ENCODE measurements at regions not wholly inside any gene's neighbourhood (a gene's known extent, or its start where the extent isn't known, plus 50 kb on each side); places are given as distances from the start of the nearest gene placed in this dataset.

DNA sequence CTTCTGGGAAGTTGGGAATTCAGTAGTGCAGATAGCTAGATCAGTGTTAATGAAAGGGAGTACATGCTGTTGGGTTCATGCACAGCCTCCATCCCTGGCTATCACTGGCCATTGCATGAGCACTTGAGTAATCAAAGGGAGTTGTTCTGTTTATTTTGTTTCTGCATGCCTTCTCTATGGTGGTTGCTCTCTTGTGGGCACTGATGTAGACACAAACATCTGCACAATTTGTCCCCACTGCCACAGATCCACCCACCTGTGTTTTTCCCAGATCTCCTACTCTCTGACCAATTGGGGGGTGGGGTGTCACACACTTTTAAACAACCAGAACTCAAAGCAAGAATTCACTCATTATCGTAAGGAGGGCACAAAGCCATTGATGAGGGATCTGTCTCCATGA, 89.7 kb upstream of the DHRS4 start:
- H3K9me3 ChIP-seq (replicated peaks; ENCODE audit: low read length) = no peaks in the 10 kb centered on the region
- peaks cover 12% of the 10 kb centered on the region for H3K27me3 ChIP-seq (ENCODE audit: control insufficient read depth, insufficient read depth, low read length)
- no peak overlapping the region for H3K4me2 ChIP-seq (ENCODE audit: low read length)
- H3K4me3 ChIP-seq (ENCODE audit: low read length) = no peak overlapping the region
- H3K4me1 ChIP-seq (ENCODE audit: control insufficient read depth, insufficient read depth, low read length) = no peaks in the 10 kb centered on the region
- H3K36me3 ChIP-seq (ENCODE audit: insufficient read depth, low read length) = no peaks in the 10 kb centered on the region
- no peak overlapping the region for H3K9ac ChIP-seq (ENCODE audit: low read depth, low read length)

DNA sequence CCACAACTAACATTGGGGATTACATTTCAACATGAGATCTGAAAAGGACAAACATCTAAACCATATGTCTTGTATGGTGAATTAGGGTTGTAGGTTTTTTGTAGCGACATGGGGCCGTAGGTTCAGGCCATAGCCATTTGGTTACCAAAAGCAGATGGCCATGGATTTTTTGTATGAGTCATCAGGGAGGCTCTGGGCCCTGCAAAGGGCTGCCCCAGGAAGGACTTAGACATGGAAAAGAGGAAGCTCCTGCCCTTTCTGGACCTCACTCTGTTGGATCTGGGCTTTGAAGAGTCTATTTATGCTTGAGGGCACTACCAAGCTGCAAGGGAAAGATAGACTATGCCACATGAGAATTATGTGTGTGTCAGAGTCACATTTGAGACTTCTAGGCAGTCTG, 89.3 kb upstream of the DHRS4 start:
- H3K4me3 ChIP-seq (ENCODE audit: low read length) = no peak overlapping the region
- H3K9ac ChIP-seq (ENCODE audit: low read depth, low read length) = no peak overlapping the region
- H3K4me2 ChIP-seq (ENCODE audit: low read length) = no peak overlapping the region
- no peaks in the 10 kb centered on the region for H3K4me1 ChIP-seq (ENCODE audit: control insufficient read depth, insufficient read depth, low read length)
- H3K9me3 ChIP-seq (replicated peaks; ENCODE audit: low read length) = no peaks in the 10 kb centered on the region
- no peaks in the 10 kb centered on the region for H3K36me3 ChIP-seq (ENCODE audit: insufficient read depth, low read length)
- peaks cover 12% of the 10 kb centered on the region for H3K27me3 ChIP-seq (ENCODE audit: control insufficient read depth, insufficient read depth, low read length)

DNA sequence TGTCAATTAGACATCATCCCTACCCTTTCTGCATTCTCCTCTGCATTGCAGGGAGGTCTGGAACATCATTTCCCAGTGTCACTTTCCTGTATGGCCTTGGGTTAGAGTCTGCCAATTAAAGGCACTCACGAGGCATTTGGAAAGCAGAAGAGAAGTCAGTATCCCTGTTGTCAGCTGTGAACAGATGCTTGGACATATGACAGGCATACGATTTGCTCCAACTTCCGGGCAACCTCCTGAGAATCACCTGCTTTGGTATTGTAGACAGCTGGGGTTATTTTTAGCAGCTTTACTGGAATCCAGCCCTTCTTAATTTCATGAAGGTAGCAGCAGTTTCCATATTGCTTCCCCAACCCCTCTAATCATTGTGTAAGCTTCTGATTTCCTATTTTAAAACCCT, 88.7 kb upstream of the DHRS4 start:
- no peak overlapping the region for H3K9ac ChIP-seq (ENCODE audit: low read depth, low read length)
- no peak overlapping the region for H3K4me2 ChIP-seq (ENCODE audit: low read length)
- peaks cover 12% of the 10 kb centered on the region for H3K27me3 ChIP-seq (ENCODE audit: control insufficient read depth, insufficient read depth, low read length)
- no peaks in the 10 kb centered on the region for H3K9me3 ChIP-seq (replicated peaks; ENCODE audit: low read length)
- no peak overlapping the region for H3K4me3 ChIP-seq (ENCODE audit: low read length)
- H3K4me1 ChIP-seq (ENCODE audit: control insufficient read depth, insufficient read depth, low read length) = no peaks in the 10 kb centered on the region
- H3K36me3 ChIP-seq (ENCODE audit: insufficient read depth, low read length) = no peaks in the 10 kb centered on the region

DNA sequence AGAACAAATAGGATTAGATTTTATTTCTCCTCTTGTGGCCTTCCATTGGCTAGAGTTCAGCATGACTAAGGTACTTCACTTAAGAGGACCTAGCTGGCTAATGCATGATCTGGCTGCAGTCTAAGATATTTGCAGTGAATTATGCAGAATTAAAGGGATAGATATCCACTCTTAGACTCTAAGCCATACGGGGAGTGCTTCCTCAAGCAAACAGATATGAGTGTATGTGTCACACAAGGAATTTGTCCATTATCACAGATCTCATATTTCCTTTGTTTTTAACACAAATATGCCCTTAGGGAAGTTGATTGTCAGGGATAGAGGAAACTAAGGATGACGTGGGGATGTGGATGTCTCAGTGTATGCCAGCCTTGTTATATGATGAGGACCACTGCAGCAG, 88.1 kb upstream of the DHRS4 start:
- Histone ChIP-seq H3K36me3 (ENCODE audit: insufficient read depth, low read length) (no peaks in the 10 kb centered on the region), H3K27me3 (ENCODE audit: control insufficient read depth, insufficient read depth, low read length) (peaks cover 8% of the 10 kb centered on the region), H3K4me2 (ENCODE audit: low read length) (no peak overlapping the region), H3K9me3 (replicated peaks; ENCODE audit: low read length) (no peaks in the 10 kb centered on the region), H3K9ac (ENCODE audit: low read depth, low read length) (no peak overlapping the region), H3K4me1 (ENCODE audit: control insufficient read depth, insufficient read depth, low read length) (no peaks in the 10 kb centered on the region), H3K4me3 (ENCODE audit: low read length) (no peak overlapping the region)

DNA sequence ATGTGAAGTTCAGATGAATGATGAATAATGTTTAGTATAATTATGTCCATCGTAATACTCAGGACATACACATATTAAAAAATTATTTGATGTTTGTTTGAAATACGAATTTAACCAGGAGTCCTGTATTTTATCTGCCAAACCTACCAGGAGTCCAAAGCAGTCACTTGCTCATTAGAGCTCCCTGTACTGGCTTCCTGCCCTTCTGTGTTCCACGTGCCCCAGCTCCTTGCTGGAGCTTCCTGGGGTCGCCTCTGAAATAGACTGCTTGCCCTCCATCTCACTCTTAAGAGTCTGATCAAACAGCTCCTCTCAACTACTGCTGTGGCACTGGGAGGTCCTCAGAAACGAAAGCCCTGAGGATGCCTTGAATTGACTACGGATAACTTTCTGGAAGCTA, 87.3 kb upstream of the DHRS4 start:
- no peaks in the 10 kb centered on the region for H3K36me3 ChIP-seq (ENCODE audit: insufficient read depth, low read length)
- no peaks in the 10 kb centered on the region for H3K4me1 ChIP-seq (ENCODE audit: control insufficient read depth, insufficient read depth, low read length)
- no peak overlapping the region for H3K4me2 ChIP-seq (ENCODE audit: low read length)
- H3K4me3 ChIP-seq (ENCODE audit: low read length) = no peak overlapping the region
- H3K9me3 ChIP-seq (replicated peaks; ENCODE audit: low read length) = no peaks in the 10 kb centered on the region
- H3K9ac ChIP-seq (ENCODE audit: low read depth, low read length) = no peak overlapping the region
- peaks cover 7% of the 10 kb centered on the region for H3K27me3 ChIP-seq (ENCODE audit: control insufficient read depth, insufficient read depth, low read length)

DNA sequence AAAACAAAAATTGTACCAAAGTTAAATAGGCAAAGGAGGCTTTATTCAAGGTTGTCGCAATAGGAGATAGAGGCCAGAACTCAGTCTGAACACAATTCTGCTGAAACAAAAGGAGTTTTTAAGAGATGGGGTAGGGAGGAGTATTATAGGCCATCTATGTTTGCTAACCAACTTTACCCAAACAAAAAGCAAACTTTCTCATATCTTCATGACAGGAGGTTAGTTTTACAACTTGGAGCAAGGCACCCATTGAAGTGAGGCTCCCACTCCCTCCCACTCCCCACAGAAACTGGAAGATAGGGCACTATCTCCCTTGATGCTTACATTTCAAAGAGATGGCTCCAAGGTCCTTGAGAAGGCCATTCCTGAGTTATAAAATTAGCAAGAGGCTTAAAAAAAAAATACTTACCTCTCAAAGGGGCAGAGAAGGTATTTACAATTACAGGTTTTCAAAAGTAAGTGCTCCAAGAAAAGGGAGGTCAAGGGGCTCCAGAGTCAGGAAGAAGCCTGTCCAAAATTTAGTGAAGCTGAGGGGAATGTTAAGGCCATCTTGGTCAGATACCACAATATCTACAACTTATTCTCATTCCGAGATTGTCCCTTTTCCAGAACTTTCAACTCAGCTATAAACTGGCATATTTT, 84.4 kb upstream of the DHRS4 start:
- Histone ChIP-seq H3K4me3 (ENCODE audit: low read length) (no peak overlapping the region), H3K9ac (ENCODE audit: low read depth, low read length) (no peak overlapping the region), H3K27me3 (ENCODE audit: control insufficient read depth, insufficient read depth, low read length) (peaks cover 2% of the 10 kb centered on the region), H3K4me1 (ENCODE audit: control insufficient read depth, insufficient read depth, low read length) (no peaks in the 10 kb centered on the region), H3K36me3 (ENCODE audit: insufficient read depth, low read length) (no peaks in the 10 kb centered on the region), H3K9me3 (replicated peaks; ENCODE audit: low read length) (no peaks in the 10 kb centered on the region), H3K4me2 (ENCODE audit: low read length) (no peak overlapping the region)

DNA sequence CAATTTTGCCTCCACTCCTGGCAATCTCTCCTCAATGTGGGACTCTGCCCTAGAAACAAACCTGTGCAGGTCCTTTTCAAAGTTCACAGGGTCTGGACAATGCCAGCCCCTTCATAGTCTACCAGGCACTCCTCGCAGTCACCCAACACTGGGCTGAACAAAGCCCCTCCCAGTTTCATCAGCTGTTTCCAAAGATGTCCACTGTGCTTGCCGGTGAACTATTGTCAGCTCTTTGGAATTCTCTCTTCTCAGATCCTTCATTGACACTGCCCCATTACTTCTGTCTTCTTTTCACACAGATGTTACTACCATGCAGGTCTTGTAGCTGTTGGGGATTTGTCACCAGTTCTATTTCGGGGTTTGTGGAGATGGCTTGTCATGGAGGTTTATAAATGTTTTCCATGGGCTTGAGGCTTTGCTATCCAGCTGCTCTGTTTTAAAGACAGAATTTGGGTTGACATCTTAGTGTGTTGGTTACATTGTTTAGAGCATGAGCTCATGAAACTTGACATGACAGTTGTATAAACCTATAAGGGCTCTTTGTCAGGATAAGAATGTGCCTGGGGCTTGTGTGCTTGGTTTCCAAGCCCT, 77.3 kb upstream of the DHRS4 start:
- H3K4me2 ChIP-seq (ENCODE audit: low read length) = no peak overlapping the region
- H3K9me3 ChIP-seq (replicated peaks; ENCODE audit: low read length) = no peaks in the 10 kb centered on the region
- no peak overlapping the region for H3K4me3 ChIP-seq (ENCODE audit: low read length)
- no peak overlapping the region for H3K9ac ChIP-seq (ENCODE audit: low read depth, low read length)
- peaks cover 6% of the 10 kb centered on the region for H3K27me3 ChIP-seq (ENCODE audit: control insufficient read depth, insufficient read depth, low read length)
- no peaks in the 10 kb centered on the region for H3K36me3 ChIP-seq (ENCODE audit: insufficient read depth, low read length)
- no peaks in the 10 kb centered on the region for H3K4me1 ChIP-seq (ENCODE audit: control insufficient read depth, insufficient read depth, low read length)

DNA sequence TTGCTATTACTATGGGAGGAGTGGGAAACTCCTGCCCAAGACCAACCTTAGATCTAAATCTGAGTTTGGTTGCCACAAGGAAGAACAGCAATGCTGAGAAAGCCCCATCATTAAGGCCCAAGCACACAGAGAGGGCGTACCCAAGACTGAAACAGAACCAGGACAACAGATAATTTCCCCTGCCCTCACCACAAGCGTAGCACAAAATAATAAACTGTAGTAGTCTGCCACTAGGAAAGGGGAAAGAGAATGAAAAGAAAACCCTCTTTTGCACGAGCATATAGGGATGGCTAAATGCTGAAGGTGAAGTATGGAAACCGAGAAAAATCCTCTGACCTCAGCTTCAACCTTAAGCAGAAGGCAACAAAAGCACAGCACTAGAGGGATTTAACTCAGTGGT, 76.5 kb upstream of the DHRS4 start:
- Histone ChIP-seq H3K27me3 (ENCODE audit: control insufficient read depth, insufficient read depth, low read length) (peaks cover 3% of the 10 kb centered on the region), H3K36me3 (ENCODE audit: insufficient read depth, low read length) (no peaks in the 10 kb centered on the region), H3K4me3 (ENCODE audit: low read length) (no peak overlapping the region), H3K4me1 (ENCODE audit: control insufficient read depth, insufficient read depth, low read length) (no peaks in the 10 kb centered on the region), H3K9ac (ENCODE audit: low read depth, low read length) (no peak overlapping the region), H3K4me2 (ENCODE audit: low read length) (no peak overlapping the region), H3K9me3 (replicated peaks; ENCODE audit: low read length) (no peaks in the 10 kb centered on the region)

DNA sequence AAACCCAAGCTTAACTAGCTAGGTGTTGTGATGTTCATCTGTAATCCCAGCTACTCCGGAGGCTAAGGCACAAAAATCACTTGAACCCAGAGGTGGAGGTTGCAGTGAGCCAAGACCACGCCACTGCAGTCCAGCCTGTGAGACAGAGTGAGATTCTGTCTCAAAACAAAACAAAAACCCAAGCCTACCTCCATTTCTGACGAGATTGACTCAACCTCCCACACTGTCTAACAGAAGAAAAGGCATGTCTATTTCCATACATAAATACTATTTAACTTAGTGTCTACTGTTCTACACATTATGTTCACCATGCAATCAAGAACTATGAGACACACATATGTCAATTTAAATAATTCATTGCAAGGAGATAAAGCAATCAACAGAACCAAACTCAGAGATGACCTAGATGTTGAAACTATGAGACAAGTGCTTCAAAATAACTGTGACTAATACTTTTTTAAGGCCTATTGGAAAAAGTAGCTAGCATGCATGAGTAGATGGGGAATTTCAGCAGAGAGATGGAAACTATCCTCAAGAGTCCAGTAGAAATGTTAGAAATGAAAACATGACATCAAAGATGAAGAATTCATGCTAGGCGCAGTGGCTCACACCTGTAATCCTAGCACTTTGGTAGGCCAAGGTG, 75.9 kb upstream of the DHRS4 start:
- H3K9ac ChIP-seq (ENCODE audit: low read depth, low read length) = no peak overlapping the region
- H3K36me3 ChIP-seq (ENCODE audit: insufficient read depth, low read length) = no peaks in the 10 kb centered on the region
- no peaks in the 10 kb centered on the region for H3K4me1 ChIP-seq (ENCODE audit: control insufficient read depth, insufficient read depth, low read length)
- no peak overlapping the region for H3K4me3 ChIP-seq (ENCODE audit: low read length)
- H3K9me3 ChIP-seq (replicated peaks; ENCODE audit: low read length) = no peaks in the 10 kb centered on the region
- peaks cover 3% of the 10 kb centered on the region for H3K27me3 ChIP-seq (ENCODE audit: control insufficient read depth, insufficient read depth, low read length)
- H3K4me2 ChIP-seq (ENCODE audit: low read length) = no peak overlapping the region

DNA sequence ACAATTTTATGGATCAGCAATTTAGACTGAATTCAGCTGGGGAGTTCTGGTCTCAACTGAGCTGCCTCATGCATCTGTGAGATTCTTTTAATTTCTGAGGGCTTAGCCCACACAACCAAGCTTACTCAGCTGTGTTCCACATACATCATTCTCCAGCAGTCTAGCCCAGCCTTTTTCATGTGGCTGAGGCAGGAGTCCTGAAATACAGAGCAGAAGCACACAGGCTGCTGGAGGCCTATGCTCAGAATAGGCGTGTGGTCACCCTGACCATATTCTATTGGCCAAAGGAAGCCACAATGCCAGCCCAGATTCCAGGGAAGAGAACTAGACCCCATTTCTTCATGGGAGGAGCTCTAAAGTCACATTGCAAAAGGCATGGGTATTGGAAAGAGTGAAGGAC, 72.3 kb upstream of the DHRS4 start:
- Histone ChIP-seq H3K4me2 (ENCODE audit: low read length) (no peak overlapping the region), H3K36me3 (ENCODE audit: insufficient read depth, low read length) (no peaks in the 10 kb centered on the region)

DNA sequence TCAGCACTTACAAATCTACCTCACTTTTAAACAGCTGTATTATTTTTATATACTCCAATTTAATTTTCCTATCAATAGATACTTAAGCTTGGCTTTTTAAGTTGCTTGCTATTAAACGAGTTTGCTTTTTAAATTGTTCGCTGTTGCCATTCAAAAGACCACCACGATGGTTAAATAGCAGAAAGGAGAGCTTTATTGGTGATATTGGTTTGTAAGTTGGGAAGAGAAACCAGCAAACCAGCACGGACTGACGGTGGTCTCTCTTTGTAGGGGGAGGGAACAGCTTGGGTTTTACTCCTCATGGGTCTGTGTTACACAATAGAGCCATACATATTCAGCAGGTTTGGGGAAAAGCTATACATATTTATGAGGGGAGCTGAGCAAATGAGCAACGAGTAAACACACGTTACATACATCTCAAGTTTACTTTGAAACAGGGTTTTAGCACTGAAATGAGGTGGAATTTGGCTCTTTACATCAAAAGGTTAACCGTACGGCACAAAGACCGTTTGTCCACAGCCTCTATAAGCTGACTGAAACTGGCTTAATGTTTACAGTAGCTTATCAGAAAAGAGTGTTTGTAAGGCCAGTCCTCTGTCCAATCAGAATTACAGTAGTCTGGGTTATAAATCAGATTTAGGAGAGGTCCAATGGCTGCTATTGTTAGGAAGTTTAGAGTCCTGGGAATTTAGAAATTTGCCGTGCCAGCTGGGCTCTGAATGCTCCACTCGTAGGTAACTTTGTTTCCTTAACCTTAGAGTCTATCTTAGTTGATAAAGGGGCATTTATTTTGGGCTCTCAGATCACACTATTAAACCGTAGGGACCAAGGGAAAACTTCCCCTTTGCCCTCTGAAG, 69.7 kb upstream of the DHRS4 start:
- H3K4me1 ChIP-seq (ENCODE audit: control insufficient read depth, insufficient read depth, low read length) = no peaks in the 10 kb centered on the region
- H3K4me3 ChIP-seq (ENCODE audit: low read length) = no peak overlapping the region
- H3K36me3 ChIP-seq (ENCODE audit: insufficient read depth, low read length) = no peaks in the 10 kb centered on the region
- no peaks in the 10 kb centered on the region for H3K9me3 ChIP-seq (replicated peaks; ENCODE audit: low read length)
- no peak overlapping the region for H3K9ac ChIP-seq (ENCODE audit: low read depth, low read length)
- H3K4me2 ChIP-seq (ENCODE audit: low read length) = no peak overlapping the region
- no peaks in the 10 kb centered on the region for H3K27me3 ChIP-seq (ENCODE audit: control insufficient read depth, insufficient read depth, low read length)

More for the DNA sequence above, 72.3 kb upstream of the DHRS4 start:
- H3K9me3 ChIP-seq (replicated peaks; ENCODE audit: low read length) = no peaks in the 10 kb centered on the region
- no peaks in the 10 kb centered on the region for H3K4me1 ChIP-seq (ENCODE audit: control insufficient read depth, insufficient read depth, low read length)
- H3K27me3 ChIP-seq (ENCODE audit: control insufficient read depth, insufficient read depth, low read length) = peaks cover 2% of the 10 kb centered on the region
- H3K4me3 ChIP-seq (ENCODE audit: low read length) = no peak overlapping the region
- H3K9ac ChIP-seq (ENCODE audit: low read depth, low read length) = no peak overlapping the region

Data from skeletal muscle satellite cell (primary cell).